DOHH2 (cell line): ENCODE measurements at regions not wholly inside any gene's neighbourhood (a gene's known extent, or its start where the extent isn't known, plus 50 kb on each side); places are given as distances from the start of the nearest gene placed in this dataset.

Experiments used
- CTCF ChIP-seq: fragments of 200-600 bp; sonication (generic); IDR thresholded peaks from one replicate; pipeline ENCODE4 v1.5.1; 2014; ENCODE audit warnings: antibody characterized with exemption, mild to moderate bottlenecking, low read depth, low read length; ENCODE audit not compliant: poor library complexity, severe bottlenecking
- EZH2phosphoT487 ChIP-seq: fragments of 200-600 bp; sonication (generic); IDR thresholded peaks from 2 replicates; pipeline ENCODE4 v1.6.1; 2017; ENCODE audit warnings: borderline replicate concordance, mild to moderate bottlenecking, antibody characterized with exemption, low read length, moderate library complexity, mixed read lengths

- TF ChIP-seq CTCF (no peak), EZH2phosphoT487 (no peak)
These were observed 294.4 kb upstream of the TPM1 start for GRCh38 chr15:62748196-62748595.
